GM12878 (cell line): ENCODE measurements at regions not wholly inside any gene's neighbourhood (a gene's known extent, or its start where the extent isn't known, plus 50 kb on each side); places are given as distances from the start of the nearest gene placed in this dataset.

Experiments used
- ATAC-seq: fragments of 200-7000 bp; cut with Tn5 transposase; 3 replicates; pipeline ENCODE4 v1.9.1; 2020; ENCODE audit warnings: mild to moderate bottlenecking, moderate library complexity
- BruUV-seq: library from RNA; stranded (reverse); fragments of 400-500 nt; replicated peaks from 2 replicates; lab custom pipeline; 2021; lab: Mats Ljungman, UMichigan
- CTCF ChIA-PET: fragments of 300-600 bp; sonication (Branson Sonifier 250); formaldehyde crosslinking; extraction: SDS; loops from one replicate; lab custom pipeline; 2021; ENCODE audit warnings: inconsistent platforms; lab: Yijun Ruan, JAX
- POLR2A ChIA-PET: fragments of 350-600 bp; formaldehyde crosslinking; extraction: SDS; loops from one replicate; lab custom pipeline; 2021; ENCODE audit warnings: inconsistent platforms; lab: Charles Lee
- RAD21 ChIA-PET: fragments of 300-600 bp; sonication (Branson Sonifier 250); formaldehyde crosslinking; loops from one replicate; lab custom pipeline; 2023; ENCODE audit warnings: antibody characterized with exemption; ENCODE audit not compliant: unreplicated experiment; lab: Charles Lee
- SMC1A ChIA-PET: fragments of 300-600 bp; sonication (Branson Sonifier 250); formaldehyde crosslinking; loops from one replicate; lab custom pipeline; 2023; ENCODE audit not compliant: unreplicated experiment, uncharacterized antibody; lab: Charles Lee
- DNase-seq: peaks from one replicate; pipeline ENCODE4 v3.0.0-alpha.2; 2011; ENCODE audit warnings: low read depth, low spot score
- FAIRE-seq: peaks from 3 replicates; lab custom pipeline; 2011; peaks lifted over from hg19 to GRCh38; lab: Jason Lieb, UNC
- H2AFZ ChIP-seq: 2 replicates; pipeline ENCODE4 v1.6.0; 2011; ENCODE audit warnings: low read depth, low read length, control low read depth; ENCODE audit not compliant: control insufficient read depth
- H3K27ac ChIP-seq: 2 replicates; pipeline ENCODE4 v1.5.1; 2011; ENCODE audit warnings: control low read depth; ENCODE audit not compliant: control insufficient read depth, insufficient read depth
- H3K27me3 ChIP-seq, 2 experiments: replicated peaks in 1 of 2; 2 replicates each; pipeline versions ENCODE4 v1.6.0 to v1.6.1; 2011; ENCODE audit warnings: low read length in 1 of 2; ENCODE audit not compliant: control insufficient read depth in 2 of 2, insufficient read depth in 2 of 2
- H3K36me3 ChIP-seq, 2 experiments: 2 replicates each; pipeline ENCODE4 v1.5.1; 2011; ENCODE audit warnings: low read length in 1 of 2; ENCODE audit not compliant: control insufficient read depth in 2 of 2, insufficient read depth in 2 of 2
- H3K4me1 ChIP-seq: 2 replicates; pipeline ENCODE4 v1.6.1; 2011; ENCODE audit warnings: mild to moderate bottlenecking, low read length, moderate library complexity, mixed read lengths; ENCODE audit not compliant: control insufficient read depth, insufficient read depth
- H3K4me2 ChIP-seq: 2 replicates; pipeline ENCODE4 v1.6.0; 2011; ENCODE audit warnings: control low read depth; ENCODE audit not compliant: control insufficient read depth, insufficient read depth
- H3K4me3 ChIP-seq: fragments of 200-600 bp; sonication (generic); 2 replicates; pipeline ENCODE4 v1.5.1; 2016
- H3K79me2 ChIP-seq: 2 replicates; pipeline ENCODE4 v1.6.0; 2011; ENCODE audit warnings: low read length; ENCODE audit not compliant: control insufficient read depth, insufficient read depth
- H3K9ac ChIP-seq: 2 replicates; pipeline ENCODE4 v1.8.0; 2011; ENCODE audit warnings: low read length, control low read depth, mixed read lengths; ENCODE audit not compliant: control insufficient read depth, insufficient read depth
- H3K9me3 ChIP-seq: replicated peaks from 3 replicates; pipeline ENCODE4 v1.5.1; 2011; ENCODE audit warnings: mild to moderate bottlenecking, low read length; ENCODE audit not compliant: control insufficient read depth, insufficient read depth
- H4K20me1 ChIP-seq: 2 replicates; pipeline ENCODE4 v1.6.0; 2011; ENCODE audit not compliant: control insufficient read depth, insufficient read depth
- ATF2 ChIP-seq: IDR thresholded peaks from 2 replicates; pipeline ENCODE4 v1.6.1; 2012; ENCODE audit warnings: low read length, inconsistent platforms
- CBX3 ChIP-seq: fragments of 200-600 bp; sonication (generic); IDR thresholded peaks from 2 replicates; pipeline ENCODE4 v1.6.1; 2016; ENCODE audit warnings: low read depth, borderline replicate concordance
- E2F4 ChIP-seq: IDR thresholded peaks from 2 replicates; pipeline ENCODE4 v1.6.1; 2012; ENCODE audit warnings: low read depth, low read length, improper control_type of control experiment
- EED ChIP-seq: sonication (generic); IDR thresholded peaks from 2 replicates; pipeline ENCODE4 v1.6.1; 2016; ENCODE audit warnings: antibody characterized with exemption, low read depth
- ESRRA ChIP-seq: IDR thresholded peaks from 2 replicates; pipeline ENCODE4 v1.6.1; 2012; ENCODE audit warnings: mild to moderate bottlenecking, low read length, improper control_type of control experiment
- FOXK2 ChIP-seq: fragments of 450-650 bp; IDR thresholded peaks from 2 replicates; pipeline ENCODE4 v1.6.1; 2017; ENCODE audit warnings: mild to moderate bottlenecking, moderate library complexity
- FOXM1 ChIP-seq: IDR thresholded peaks from 2 replicates; pipeline ENCODE4 v1.6.1; 2012; ENCODE audit warnings: low read depth, mild to moderate bottlenecking, inconsistent platforms, low read length, moderate library complexity
- IRF4 ChIP-seq: IDR thresholded peaks from 2 replicates; pipeline ENCODE4 v1.6.1; 2011; ENCODE audit warnings: low read depth, low read length
- MTA2 ChIP-seq: fragments of 450-650 bp; IDR thresholded peaks from 2 replicates; pipeline ENCODE4 v1.6.1; 2016; ENCODE audit warnings: low read depth, mild to moderate bottlenecking, moderate library complexity
- PAX8 ChIP-seq: fragments of 450-650 bp; IDR thresholded peaks from 2 replicates; pipeline ENCODE4 v1.6.1; 2017; ENCODE audit warnings: mild to moderate bottlenecking, moderate library complexity
- PML ChIP-seq: IDR thresholded peaks from 2 replicates; pipeline ENCODE4 v1.6.1; 2012; ENCODE audit warnings: low read length, inconsistent platforms
- RELB ChIP-seq: fragments of 450-650 bp; IDR thresholded peaks from 2 replicates; pipeline ENCODE4 v1.6.1; 2017; ENCODE audit warnings: low read depth, mild to moderate bottlenecking, moderate library complexity
- SIN3A ChIP-seq: IDR thresholded peaks from 2 replicates; pipeline ENCODE4 v1.6.1; 2012; ENCODE audit warnings: low read depth, low read length, improper control_type of control experiment
- SMC3 ChIP-seq: IDR thresholded peaks from 2 replicates; pipeline ENCODE4 v1.6.1; 2011; ENCODE audit warnings: low read length, improper control_type of control experiment, borderline replicate concordance
- SPI1 ChIP-seq: IDR thresholded peaks from 2 replicates; pipeline ENCODE4 v1.6.1; 2011; ENCODE audit warnings: low read depth, mild to moderate bottlenecking, low read length, moderate library complexity, borderline replicate concordance; ENCODE audit not compliant: insufficient read depth
- SRF ChIP-seq, 2 experiments: IDR thresholded peaks; 2 replicates each; pipeline ENCODE4 v1.6.1; 2011; ENCODE audit warnings: low read depth in 2 of 2, low read length in 2 of 2, mild to moderate bottlenecking in 1 of 2, moderate library complexity in 1 of 2
- STAT3 ChIP-seq: IDR thresholded peaks from 2 replicates; pipeline ENCODE4 v1.6.1; 2011; ENCODE audit warnings: low read depth, low read length, improper control_type of control experiment
- YY1 ChIP-seq: IDR thresholded peaks from 2 replicates; pipeline ENCODE4 v1.6.1; 2011; ENCODE audit warnings: low read depth, mild to moderate bottlenecking, low read length
- ZBTB11 ChIP-seq: fragments of 450-650 bp; formaldehyde crosslinking; IDR thresholded peaks from 2 replicates; pipeline ENCODE4 v1.5.0; 2022; ENCODE audit warnings: mild to moderate bottlenecking, missing genetic modification characterization
- ZZZ3 ChIP-seq: IDR thresholded peaks from 2 replicates; pipeline ENCODE4 v1.6.1; 2011; ENCODE audit warnings: low read depth; ENCODE audit not compliant: control insufficient read depth, insufficient read length
- WGBS: methylation state at CpG from one replicate; pipeline ENCODE4 v1.1.6; 2016; ENCODE audit warnings: low lambda C conversion rate; ENCODE audit not compliant: insufficient replicate concordance, insufficient coverage; ENCODE audit errors: missing lambda C conversion rate; 5-methylcytosine and 5-hydroxymethylcytosine counted together
- in situ Hi-C: fragments of 300-500 bp; cut with MboI; formaldehyde crosslinking; loops from 9 replicates; pipeline ENCODE4 v1.14.3; 2018; ENCODE audit warnings: mixed read lengths
- intact Hi-C: fragments of 100-400 bp; cut with micrococcal nuclease; formaldehyde crosslinking; loops from one replicate; pipeline ENCODE4 v1.14.2; 2022; ENCODE audit not compliant: unreplicated experiment

- FAIRE-seq = no peak
- no peak overlapping the region for H3K4me2 ChIP-seq
- H3K27ac ChIP-seq = no peak overlapping the region
- SMC1A ChIA-PET = no interaction called here
- H3K9me3 ChIP-seq = no peaks in the 10 kb centered on the region
- ATAC-seq = no peak
- RAD21 ChIA-PET = no interaction called here
- H3K36me3 ChIP-seq = no peaks in the 10 kb centered on the region
- no peaks in the 10 kb centered on the region; a peak in 1 of 4 replicates for H3K27me3 ChIP-seq
- no peak overlapping the region for H2AFZ ChIP-seq
- intact Hi-C loops = loop anchor here (10.0 kb wide), 1 partner anchor 64 kb away; no protein-coding TSS in a partner anchor
- BruUV-seq = no TSS peak
- TF ChIP-seq EED (no peak), FOXK2 (no peak), ZBTB11 (no peak), IRF4 (no peak), ESRRA (no peak), RELB (no peak), STAT3 (no peak), YY1 (no peak), CBX3 (no peak), SPI1 (no peak), SIN3A (no peak), ZZZ3 (no peak), E2F4 (no peak), SMC3 (no peak), ATF2 (no peak), SRF (IDR thresholded peaks at IDR 0.05; ENCODE audit: low read depth in 2 of 2, low read length in 2 of 2) (no peak), MTA2 (no peak), PAX8 (no peak), FOXM1 (no peak), PML (no peak)
- TF ChIP-seq, all 136 proteins: peak for 0
- ChIA-PET POLR2A (no interaction called here), CTCF (no interaction called here)
- Histone ChIP-seq H3K4me1 (no peaks in the 10 kb centered on the region), H3K9ac (no peak overlapping the region), H3K79me2 (no peaks in the 10 kb centered on the region), H3K4me3 (no peak overlapping the region), H4K20me1 (no peaks in the 10 kb centered on the region)
- WGBS = 67% methylated on average over 8 of the region's 8 CpGs
- DNase-seq = no peak
- in situ Hi-C loops = no loop called here
These were observed 148.5 kb upstream of the XYLT1 start for GRCh38 chr16:17619261-17619660.
